ENCODE measurements at regions not wholly inside any gene's neighbourhood (a gene's known extent, or its start where the extent isn't known, plus 50 kb on each side); places are given as distances from the start of the nearest gene placed in this dataset.
A peak's percentile ranks its signal among the peaks of the same experiment; 100 is the strongest.

GRCh38 chr2:493228-493627 lies 184.0 kb downstream of the TMEM18 start:
- intact Hi-C loops (cut with DNase I) = no loop called here
- no peak for DNase-seq

GRCh38 chr2:492178-492577 lies 185.0 kb downstream of the TMEM18 start:
- DNase-seq = peak in 1 of 10 donors; percentile 75
- intact Hi-C loops (cut with DNase I) = no loop called here

GRCh38 chr2:489838-490237 lies 187.4 kb downstream of the TMEM18 start:
- no peak for DNase-seq

DNA sequence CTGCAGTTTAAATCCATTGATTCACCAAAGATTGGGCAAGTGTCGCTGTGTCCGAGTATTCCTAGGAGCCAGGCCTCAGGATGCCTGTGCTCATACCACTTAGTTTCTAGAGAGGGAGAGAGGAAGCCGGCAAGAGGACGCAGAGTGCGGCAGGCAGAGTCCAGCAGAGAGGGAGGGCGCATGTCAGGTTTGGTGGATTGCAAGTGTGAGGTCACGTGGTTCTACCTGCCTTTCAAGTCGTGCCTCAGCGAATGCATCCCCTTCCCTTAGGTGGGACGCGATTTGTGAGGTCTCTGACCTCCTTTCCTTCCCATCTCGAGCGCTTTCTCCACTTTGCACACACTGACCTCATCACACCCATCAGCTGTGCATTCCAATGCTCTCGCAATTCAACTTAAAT lies 188.1 kb downstream of the TMEM18 start:
- intact Hi-C loops (cut with DNase I) = no loop called here
- no peak for DNase-seq

More at GRCh38 chr2:489838-490237, 187.4 kb downstream of the TMEM18 start:
- intact Hi-C loops (cut with DNase I) = no loop called here

GRCh38 chr2:487186-488079 lies 189.8 kb downstream of the TMEM18 start:
- intact Hi-C loops (cut with DNase I) = no loop called here
- no peak for DNase-seq

DNA sequence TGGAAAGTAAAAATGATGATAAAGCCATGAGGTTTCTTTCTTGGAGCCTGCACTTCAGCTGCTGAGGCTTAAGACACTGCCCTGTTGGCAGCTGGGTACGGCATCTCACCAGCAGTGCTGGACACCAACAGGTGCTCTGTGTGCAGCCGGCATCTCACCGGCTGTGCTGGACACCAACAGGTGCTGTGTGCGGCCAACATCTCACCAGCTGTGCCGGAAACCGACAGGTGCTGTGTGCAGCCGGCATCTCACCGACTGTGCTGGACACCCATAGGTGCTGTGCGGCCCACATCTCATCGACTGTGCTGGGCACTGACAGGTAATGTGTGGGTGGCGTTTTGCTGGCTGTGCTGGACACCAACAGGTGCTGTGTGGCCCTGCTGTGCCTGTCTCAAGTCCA lies 190.8 kb downstream of the TMEM18 start:
- intact Hi-C loops (cut with DNase I) = no loop called here
- no peak for DNase-seq

GRCh38 chr2:481388-481787 lies 193.5 kb upstream of the ALKAL2 start:
- intact Hi-C loops (cut with DNase I) = no loop called here
- DNase-seq = no peak

- no peak for DNase-seq
- intact Hi-C loops (cut with DNase I) = no loop called here
These were observed 191.7 kb upstream of the ALKAL2 start for GRCh38 chr2:479490-480176.

- intact Hi-C loops (cut with DNase I) = no loop called here
- no peak for DNase-seq
These were observed 191.1 kb upstream of the ALKAL2 start for GRCh38 chr2:479031-479430.

GRCh38 chr2:471560-471959 lies 183.7 kb upstream of the ALKAL2 start:
- no peak for DNase-seq
- intact Hi-C loops (cut with DNase I) = no loop called here

GRCh38 chr2:469514-469913 lies 181.6 kb upstream of the ALKAL2 start:
- DNase-seq = no peak
- intact Hi-C loops (cut with DNase I) = no loop called here

DNA sequence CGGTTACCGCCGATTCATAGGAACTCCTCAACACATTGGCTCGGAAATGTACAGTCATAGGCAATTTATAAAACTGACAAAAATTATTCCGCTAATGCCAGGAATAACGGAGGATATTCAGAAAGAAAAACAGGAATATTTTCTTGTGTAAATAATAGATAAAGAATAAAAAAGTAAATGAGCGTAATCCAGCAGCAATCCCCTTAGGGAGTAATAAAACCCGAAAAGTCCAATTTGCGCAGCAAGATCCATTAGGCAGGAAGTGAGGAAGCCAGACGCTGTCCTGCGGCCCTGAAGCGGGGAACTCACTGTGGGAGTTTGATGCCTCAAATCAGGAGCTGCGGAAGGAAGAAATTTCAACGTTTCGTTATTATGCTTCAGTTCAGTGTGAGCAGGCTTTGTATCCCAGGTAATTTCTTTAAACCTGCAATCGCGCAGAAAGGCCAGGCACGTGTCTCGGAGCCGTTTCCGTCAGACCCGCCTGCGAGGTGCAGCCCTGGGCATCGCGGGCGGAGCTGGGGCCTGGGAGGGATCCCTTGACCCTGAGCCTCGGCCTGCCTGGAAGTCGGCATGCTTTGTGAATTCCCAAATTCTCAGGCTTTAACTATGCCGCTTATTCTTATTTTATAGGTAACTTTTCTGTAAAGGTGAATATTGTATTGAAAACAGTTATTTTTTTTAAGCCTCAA lies 180.9 kb upstream of the ALKAL2 start:
- intact Hi-C loops (cut with DNase I) = no loop called here
- no peak for DNase-seq

DNA sequence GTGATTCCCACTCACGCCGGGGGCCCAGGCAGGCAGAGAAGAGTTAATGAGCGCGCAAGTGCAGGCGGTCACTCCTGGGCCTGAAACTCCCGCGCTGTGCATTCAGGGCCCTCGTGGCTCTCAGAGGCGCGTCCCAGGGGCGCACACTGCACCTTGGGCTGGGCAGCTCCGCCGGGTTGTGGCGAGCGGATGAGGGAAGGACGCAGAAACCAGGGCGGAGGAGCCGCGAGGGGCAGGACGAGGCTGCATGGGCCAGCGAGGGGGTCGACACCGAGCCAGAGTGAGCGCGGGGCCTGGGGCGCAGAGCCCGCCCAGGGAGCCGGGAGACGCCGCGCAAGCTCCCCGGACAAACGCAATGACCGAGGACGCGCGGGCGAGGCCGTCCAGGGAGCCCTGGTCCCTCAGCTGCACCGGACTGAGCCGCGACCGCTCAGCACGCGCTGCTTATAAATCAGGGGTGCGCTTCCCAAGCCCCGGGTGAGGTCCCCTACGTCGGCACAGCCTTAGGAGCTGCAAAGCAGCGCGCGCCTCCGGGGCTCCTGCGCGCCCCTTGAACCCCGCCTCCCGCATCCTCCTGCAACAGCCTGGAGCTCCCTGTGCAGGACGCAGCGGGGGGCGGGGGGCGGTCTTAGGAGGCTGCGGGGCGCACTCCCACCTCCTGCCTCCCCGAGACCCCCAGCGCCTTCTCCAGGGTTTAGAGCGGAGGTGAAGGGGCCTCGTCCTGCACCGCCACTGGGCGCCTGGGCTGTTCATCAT lies 180.2 kb upstream of the ALKAL2 start:
- intact Hi-C loops (cut with DNase I) = no loop called here
- DNase-seq = no peak

DNA sequence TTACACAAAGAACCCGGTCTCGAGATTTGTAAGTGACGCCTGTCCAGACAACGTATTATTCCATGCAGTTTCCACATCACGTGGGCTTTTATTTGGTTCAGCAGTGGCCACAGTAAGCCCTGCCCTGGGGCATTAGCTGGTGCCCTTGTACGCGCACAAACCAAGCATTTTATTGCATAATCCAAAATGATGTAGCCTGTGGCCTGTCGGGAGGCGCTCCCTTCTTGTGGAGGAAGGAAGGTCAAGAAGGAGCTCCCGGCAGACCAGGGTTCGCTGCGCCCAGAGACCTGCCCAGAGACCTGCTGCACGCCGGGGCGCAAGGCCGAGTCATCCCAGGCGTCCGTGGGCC lies 179.6 kb upstream of the ALKAL2 start:
- no peak for DNase-seq
- intact Hi-C loops (cut with DNase I) = no loop called here

GRCh38 chr2:467101-467500 lies 179.2 kb upstream of the ALKAL2 start:
- intact Hi-C loops (cut with DNase I) = no loop called here
- DNase-seq = no peak

DNA sequence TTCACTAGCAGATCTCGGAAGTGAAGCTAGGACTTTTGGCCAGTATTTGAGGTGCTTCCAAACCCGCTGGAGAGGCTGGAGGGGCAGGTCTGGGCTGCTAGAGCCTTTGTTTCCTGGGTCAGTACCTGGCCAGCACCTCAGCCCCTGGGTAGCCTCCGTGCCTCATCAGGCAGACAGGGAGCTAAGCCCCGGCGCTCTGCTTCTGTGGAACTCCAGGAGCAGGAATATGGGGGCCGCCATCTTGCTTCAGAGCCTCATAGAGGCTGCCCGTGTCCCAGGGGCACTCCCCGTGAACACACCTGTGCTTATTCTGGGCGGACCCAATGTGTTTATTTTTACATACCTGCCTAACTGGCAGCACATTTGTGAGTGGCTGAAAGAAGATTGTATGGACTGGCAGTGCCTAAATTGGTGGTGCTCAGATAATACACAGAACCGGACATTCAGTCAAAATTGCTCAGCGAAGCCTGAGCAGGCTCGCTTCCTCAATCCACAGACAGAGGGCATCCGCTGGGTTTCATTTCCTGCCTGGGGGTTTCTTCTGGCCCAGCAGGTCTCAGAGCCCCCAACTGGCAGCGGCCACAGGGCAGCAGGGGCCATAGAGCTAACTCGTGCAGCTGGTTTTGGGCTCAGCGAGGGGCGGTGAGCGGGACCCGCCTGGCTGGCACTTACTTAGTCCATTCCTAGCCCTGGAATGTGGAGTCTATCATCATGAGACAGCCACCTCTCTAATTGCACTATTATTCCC lies 176.8 kb upstream of the ALKAL2 start:
- intact Hi-C loops (cut with DNase I) = no loop called here
- DNase-seq = no peak

DNA sequence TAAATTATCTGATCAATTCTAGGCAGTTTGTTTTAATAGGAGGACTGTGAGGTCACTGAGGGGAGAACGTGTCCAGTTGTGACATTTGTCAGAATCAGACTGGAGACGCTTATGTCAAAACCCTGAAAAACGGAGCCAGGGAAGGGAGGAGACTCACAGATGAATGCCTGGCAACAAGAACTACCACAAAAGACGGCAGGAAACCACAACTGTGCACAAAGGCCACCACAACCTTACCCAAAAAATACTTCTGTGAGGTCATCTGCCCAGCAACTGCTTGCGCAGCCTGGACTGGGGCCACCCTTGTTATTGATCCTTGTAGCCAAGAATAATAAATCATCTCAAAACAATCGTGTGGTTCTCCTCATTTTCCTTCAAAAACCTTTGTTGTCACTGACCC lies 173.0 kb upstream of the ALKAL2 start:
- intact Hi-C loops (cut with DNase I) = no loop called here
- no peak for DNase-seq

DNA sequence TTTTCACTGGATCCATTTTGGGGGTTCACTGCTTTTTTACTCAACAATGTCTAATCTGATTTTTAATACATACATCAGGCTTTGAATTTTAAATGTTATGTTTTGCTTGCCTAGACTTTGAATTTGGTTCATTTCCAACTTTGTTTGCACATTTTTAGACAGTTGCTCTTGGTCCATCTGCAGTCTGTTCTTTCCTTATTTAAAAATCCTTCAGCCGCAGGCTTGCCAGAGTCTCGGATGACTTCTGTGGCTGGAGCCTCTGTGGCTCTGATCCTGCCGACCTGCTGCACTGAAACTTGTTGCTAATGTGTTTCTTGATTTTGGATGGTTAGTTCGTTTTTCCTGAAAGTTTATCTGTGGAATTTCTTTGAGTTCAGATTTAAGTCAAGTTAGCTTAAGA lies 172.0 kb upstream of the ALKAL2 start:
- intact Hi-C loops (cut with DNase I) = no loop called here
- no peak for DNase-seq

GRCh38 chr2:458425-458815 lies 170.5 kb upstream of the ALKAL2 start:
- intact Hi-C loops (cut with DNase I) = no loop called here
- no peak for DNase-seq

DNA sequence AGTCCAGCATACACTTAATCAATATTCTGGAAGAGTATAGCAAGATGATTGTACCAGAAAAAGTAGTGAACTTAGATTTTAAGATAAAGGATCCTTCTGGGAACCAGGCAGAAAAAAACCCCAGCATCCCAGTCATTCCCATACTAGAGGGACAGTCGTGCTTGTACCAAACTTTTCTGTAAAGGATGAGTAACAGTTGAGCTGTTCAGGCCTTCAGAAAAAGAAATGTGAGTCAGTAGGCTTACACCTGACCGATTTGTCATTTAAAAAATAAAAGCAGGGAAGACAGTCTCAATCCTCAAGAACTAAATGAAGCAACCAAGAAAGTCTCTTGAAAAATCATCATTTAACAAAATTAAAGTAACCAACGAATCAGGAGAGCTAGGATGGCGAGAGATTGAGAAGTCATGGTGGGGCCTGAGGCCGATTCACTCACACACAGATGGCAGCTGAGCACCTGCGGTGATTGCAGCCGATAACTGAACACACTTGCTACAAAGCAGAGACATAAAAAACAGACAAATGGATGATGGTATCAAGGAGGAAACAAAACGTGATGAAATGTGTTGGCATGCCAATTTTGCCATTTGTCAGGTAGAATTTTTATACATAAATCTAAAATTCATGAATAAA lies 170.0 kb upstream of the ALKAL2 start:
- DNase-seq = no peak
- intact Hi-C loops (cut with DNase I) = no loop called here
